HEK293 (cell line): ENCODE measurements at regions not wholly inside any gene's neighbourhood (a gene's known extent, or its start where the extent isn't known, plus 50 kb on each side); places are given as distances from the start of the nearest gene placed in this dataset.

Source experiments
- CTCF ChIA-PET: fragments of 350-600 bp; formaldehyde crosslinking; extraction: SDS; loops from one replicate; lab custom pipeline; 2021; ENCODE audit warnings: antibody characterized with exemption; lab: Yijun Ruan, JAX
- POLR2A ChIA-PET: fragments of 300-600 bp; formaldehyde crosslinking; extraction: SDS; loops from one replicate; lab custom pipeline; 2020; ENCODE audit warnings: antibody characterized with exemption, inconsistent platforms; lab: Yijun Ruan, JAX
- H3K27ac ChIP-seq: fragments of 200-500 bp; sonication (Bioruptor generic); 2 replicates; pipeline ENCODE4 v1.5.1; 2014; ENCODE audit warnings: low read depth, low read length, control low read depth, inconsistent platforms; ENCODE audit errors: extremely low read depth
- H3K36me3 ChIP-seq, 2 experiments: fragments of 200-500 bp in 1 of 2; sonication (Bioruptor generic) in 1 of 2; 1 replicate in 1 of 2; 2 replicates in 1 of 2; pipeline ENCODE4 v1.5.1; 2014 to 2017; ENCODE audit warnings: inconsistent platforms in 2 of 2, low read length in 2 of 2; ENCODE audit not compliant: control insufficient read depth in 2 of 2, insufficient read depth in 1 of 2
- H3K4me1 ChIP-seq: fragments of 200-500 bp; sonication (Bioruptor generic); 2 replicates; pipeline ENCODE4 v1.5.1; 2014; ENCODE audit warnings: mild to moderate bottlenecking, low read length, inconsistent platforms; ENCODE audit not compliant: control insufficient read depth, insufficient read depth
- H3K4me3 ChIP-seq: 2 replicates; pipeline ENCODE4 v1.5.1; 2011; ENCODE audit warnings: low read depth, mild to moderate bottlenecking, control low read depth, low read length, moderate library complexity
- H3K9me3 ChIP-seq: fragments of 200-500 bp; sonication (Bioruptor generic); 2 replicates; pipeline ENCODE4 v1.5.1; 2014; ENCODE audit warnings: low read depth, low read length, inconsistent platforms; ENCODE audit not compliant: control insufficient read depth, insufficient read depth
- EGR2 ChIP-seq: fragments of 450-650 bp; formaldehyde crosslinking; IDR thresholded peaks from 2 replicates; pipeline ENCODE4 v1.5.1; 2016; ENCODE audit warnings: low read depth, missing biosample characterization, missing genetic modification characterization
- GFI1B ChIP-seq: fragments of 450-650 bp; formaldehyde crosslinking; IDR thresholded peaks from 2 replicates; pipeline ENCODE4 v1.5.1; 2016; ENCODE audit warnings: missing biosample characterization, missing genetic modification characterization
- GLI4 ChIP-seq: fragments of 450-650 bp; formaldehyde crosslinking; IDR thresholded peaks from 2 replicates; pipeline ENCODE4 v1.5.1; 2016; ENCODE audit warnings: missing biosample characterization, missing genetic modification characterization
- OVOL3 ChIP-seq: fragments of 450-650 bp; formaldehyde crosslinking; IDR thresholded peaks from 2 replicates; pipeline ENCODE4 v1.5.1; 2016; ENCODE audit warnings: missing biosample characterization, missing genetic modification characterization
- RBAK ChIP-seq: fragments of 450-650 bp; formaldehyde crosslinking; IDR thresholded peaks from 2 replicates; pipeline ENCODE4 v1.5.1; 2016; ENCODE audit warnings: missing biosample characterization, missing genetic modification characterization
- SP2 ChIP-seq: fragments of 450-650 bp; formaldehyde crosslinking; IDR thresholded peaks from 2 replicates; pipeline ENCODE4 v1.5.1; 2016; ENCODE audit warnings: missing biosample characterization, missing genetic modification characterization
- ZBTB21 ChIP-seq: fragments of 450-650 bp; formaldehyde crosslinking; IDR thresholded peaks from 2 replicates; pipeline ENCODE4 v1.5.1; 2017; ENCODE audit warnings: missing biosample characterization, missing genetic modification characterization
- ZEB2 ChIP-seq: fragments of 450-650 bp; formaldehyde crosslinking; IDR thresholded peaks from 2 replicates; pipeline ENCODE4 v1.5.1; 2016; ENCODE audit warnings: missing biosample characterization, missing genetic modification characterization
- ZIC2 ChIP-seq: fragments of 450-650 bp; formaldehyde crosslinking; IDR thresholded peaks from 2 replicates; pipeline ENCODE4 v1.5.1; 2016; ENCODE audit warnings: missing biosample characterization, missing genetic modification characterization
- ZNF121 ChIP-seq: fragments of 450-650 bp; formaldehyde crosslinking; IDR thresholded peaks from 2 replicates; pipeline ENCODE4 v1.5.1; 2016; ENCODE audit warnings: missing biosample characterization, missing genetic modification characterization
- ZNF132 ChIP-seq: fragments of 450-650 bp; formaldehyde crosslinking; IDR thresholded peaks from 2 replicates; pipeline ENCODE4 v1.5.1; 2017; ENCODE audit warnings: missing biosample characterization, missing genetic modification characterization, borderline replicate concordance
- ZNF138 ChIP-seq: fragments of 450-650 bp; formaldehyde crosslinking; IDR thresholded peaks from 2 replicates; pipeline ENCODE4 v1.5.1; 2016; ENCODE audit warnings: missing biosample characterization, missing genetic modification characterization, borderline replicate concordance
- ZNF169 ChIP-seq: fragments of 450-650 bp; formaldehyde crosslinking; IDR thresholded peaks from 2 replicates; pipeline ENCODE4 v1.5.1; 2016; ENCODE audit warnings: missing biosample characterization, missing genetic modification characterization
- ZNF311 ChIP-seq: fragments of 450-650 bp; formaldehyde crosslinking; IDR thresholded peaks from 2 replicates; pipeline ENCODE4 v1.5.1; 2017; ENCODE audit warnings: missing biosample characterization, missing genetic modification characterization, borderline replicate concordance
- ZNF391 ChIP-seq: fragments of 450-650 bp; formaldehyde crosslinking; IDR thresholded peaks from 2 replicates; pipeline ENCODE4 v1.5.1; 2016; ENCODE audit warnings: low read depth, missing biosample characterization, missing genetic modification characterization, borderline replicate concordance
- ZNF426 ChIP-seq: fragments of 450-650 bp; formaldehyde crosslinking; IDR thresholded peaks from 2 replicates; pipeline ENCODE4 v1.5.1; 2017; ENCODE audit warnings: missing biosample characterization, missing genetic modification characterization, mild to moderate bottlenecking, inconsistent platforms, moderate library complexity
- ZNF473 ChIP-seq: fragments of 450-650 bp; formaldehyde crosslinking; IDR thresholded peaks from 2 replicates; pipeline ENCODE4 v1.5.1; 2017; ENCODE audit warnings: missing biosample characterization, missing genetic modification characterization
- ZNF548 ChIP-seq: fragments of 450-650 bp; formaldehyde crosslinking; IDR thresholded peaks from 2 replicates; pipeline ENCODE4 v1.5.1; 2016; ENCODE audit warnings: missing biosample characterization, missing genetic modification characterization
- ZNF701 ChIP-seq: fragments of 450-650 bp; formaldehyde crosslinking; IDR thresholded peaks from 2 replicates; pipeline ENCODE4 v1.5.1; 2016; ENCODE audit warnings: missing biosample characterization, missing genetic modification characterization
- ZNF707 ChIP-seq: fragments of 450-650 bp; formaldehyde crosslinking; IDR thresholded peaks from 2 replicates; pipeline ENCODE4 v1.5.1; 2016; ENCODE audit warnings: missing biosample characterization, missing genetic modification characterization
- ZNF776 ChIP-seq: fragments of 450-650 bp; formaldehyde crosslinking; IDR thresholded peaks from 2 replicates; pipeline ENCODE4 v1.5.0; 2017; ENCODE audit warnings: missing biosample characterization, missing genetic modification characterization, borderline replicate concordance
- ZNF791 ChIP-seq: fragments of 450-650 bp; formaldehyde crosslinking; IDR thresholded peaks from 2 replicates; pipeline ENCODE4 v1.5.1; 2016; ENCODE audit warnings: missing biosample characterization, missing genetic modification characterization

GRCh38 chr3:104810896-104811295, 555.8 kb upstream of the ALCAM start:
- Histone ChIP-seq H3K4me3 (no peak overlapping the region), H3K4me1 (no peaks in the 10 kb centered on the region), H3K36me3 (no peaks in the 10 kb centered on the region), H3K27ac (no peak overlapping the region), H3K9me3 (no peaks in the 10 kb centered on the region)
- ChIA-PET POLR2A (no interaction called here), CTCF (no interaction called here)
- no peak for TF ChIP-seq ZNF548 (tag by site-specific recombination)
- TF ChIP-seq ZNF473 (tag by site-specific recombination): no peak
- TF ChIP-seq SP2 (tag by site-specific recombination): no peak
- TF ChIP-seq ZEB2 (tag by site-specific recombination): no peak

GRCh38 chr3:104816008-104816407, 550.7 kb upstream of the ALCAM start:
- H3K27ac ChIP-seq: no peak overlapping the region
- H3K36me3 ChIP-seq: no peaks in the 10 kb centered on the region
- ChIA-PET CTCF (no interaction called here), POLR2A (no interaction called here)
- TF ChIP-seq ZBTB21 (tag by site-specific recombination) (no peak), ZIC2 (tag by site-specific recombination) (no peak), ZNF701 (no peak), OVOL3 (tag by site-specific recombination) (no peak)
- no peak overlapping the region for H3K4me3 ChIP-seq
- H3K9me3 ChIP-seq: no peaks in the 10 kb centered on the region
- no peaks in the 10 kb centered on the region for H3K4me1 ChIP-seq

- Histone ChIP-seq H3K4me1 (no peaks in the 10 kb centered on the region), H3K36me3 (no peaks in the 10 kb centered on the region), H3K27ac (no peak overlapping the region), H3K9me3 (no peaks in the 10 kb centered on the region), H3K4me3 (no peak overlapping the region)
- POLR2A ChIA-PET: no interaction called here
- CTCF ChIA-PET: no interaction called here
- TF ChIP-seq ZNF311 (tag by site-specific recombination) (no peak), GLI4 (tag by site-specific recombination) (no peak), GFI1B (no peak), ZNF169 (tag by site-specific recombination) (no peak)
These were observed 550.0 kb upstream of the ALCAM start for GRCh38 chr3:104816716-104817115.

- Histone ChIP-seq H3K4me1 (no peaks in the 10 kb centered on the region), H3K4me3 (no peak overlapping the region), H3K27ac (no peak overlapping the region), H3K36me3 (no peaks in the 10 kb centered on the region), H3K9me3 (no peaks in the 10 kb centered on the region)
- TF ChIP-seq ZNF426 (tag by site-specific recombination) (no peak), ZNF776 (tag by site-specific recombination) (no peak), ZNF121 (tag by site-specific recombination) (no peak)
- POLR2A ChIA-PET: no interaction called here
- CTCF ChIA-PET: no interaction called here
These were observed 547.4 kb upstream of the ALCAM start for GRCh38 chr3:104819333-104819732.

- no peak overlapping the region for H3K27ac ChIP-seq
- H3K36me3 ChIP-seq: no peaks in the 10 kb centered on the region
- no peak for TF ChIP-seq EGR2 (tag by site-specific recombination)
- no peak for TF ChIP-seq ZNF132 (tag by site-specific recombination)
- no peak for TF ChIP-seq ZNF138 (tag by site-specific recombination)
- peak; percentile 62; the same call in 1 of the 2 replicates for TF ChIP-seq ZNF707
- no peak for TF ChIP-seq RBAK
- no peak for TF ChIP-seq ZNF391 (tag by site-specific recombination)
- TF ChIP-seq ZNF791 (tag by site-specific recombination): no peak
- H3K9me3 ChIP-seq: no peaks in the 10 kb centered on the region
- no peaks in the 10 kb centered on the region for H3K4me1 ChIP-seq
- H3K4me3 ChIP-seq: no peak overlapping the region
- POLR2A ChIA-PET: no interaction called here
- CTCF ChIA-PET: no interaction called here
These were observed 545.8 kb upstream of the ALCAM start for GRCh38 chr3:104820959-104821358.
